Fibroblast of villous mesenchyme (primary cell): ENCODE measurements at regions not wholly inside any gene's neighbourhood (a gene's known extent, or its start where the extent isn't known, plus 50 kb on each side); places are given as distances from the start of the nearest gene placed in this dataset.

ENCODE experiments used
- DNase-seq: peaks from one replicate; pipeline ENCODE4 v3.0.0-alpha.2; 2010; ENCODE audit warnings: low read depth
- H3K4me3 ChIP-seq: 2 replicates; pipeline ENCODE4 v1.5.1; 2011; ENCODE audit warnings: low read depth, mild to moderate bottlenecking, low read length
- TF ChIP-seq, protein P1 (sequence below): IDR thresholded peaks from 2 replicates; pipeline ENCODE4 v1.5.1; 2012; ENCODE audit warnings: low read depth, mild to moderate bottlenecking, low read length; ENCODE audit not compliant: insufficient read depth

- TF ChIP-seq, protein P1, sequence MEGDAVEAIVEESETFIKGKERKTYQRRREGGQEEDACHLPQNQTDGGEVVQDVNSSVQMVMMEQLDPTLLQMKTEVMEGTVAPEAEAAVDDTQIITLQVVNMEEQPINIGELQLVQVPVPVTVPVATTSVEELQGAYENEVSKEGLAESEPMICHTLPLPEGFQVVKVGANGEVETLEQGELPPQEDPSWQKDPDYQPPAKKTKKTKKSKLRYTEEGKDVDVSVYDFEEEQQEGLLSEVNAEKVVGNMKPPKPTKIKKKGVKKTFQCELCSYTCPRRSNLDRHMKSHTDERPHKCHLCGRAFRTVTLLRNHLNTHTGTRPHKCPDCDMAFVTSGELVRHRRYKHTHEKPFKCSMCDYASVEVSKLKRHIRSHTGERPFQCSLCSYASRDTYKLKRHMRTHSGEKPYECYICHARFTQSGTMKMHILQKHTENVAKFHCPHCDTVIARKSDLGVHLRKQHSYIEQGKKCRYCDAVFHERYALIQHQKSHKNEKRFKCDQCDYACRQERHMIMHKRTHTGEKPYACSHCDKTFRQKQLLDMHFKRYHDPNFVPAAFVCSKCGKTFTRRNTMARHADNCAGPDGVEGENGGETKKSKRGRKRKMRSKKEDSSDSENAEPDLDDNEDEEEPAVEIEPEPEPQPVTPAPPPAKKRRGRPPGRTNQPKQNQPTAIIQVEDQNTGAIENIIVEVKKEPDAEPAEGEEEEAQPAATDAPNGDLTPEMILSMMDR: no peak
- no peak overlapping the region for H3K4me3 ChIP-seq
- no peak for DNase-seq
These were observed 110.1 kb upstream of the CLSTN2 start for GRCh38 chr3:139824864-139825263.

DNA sequence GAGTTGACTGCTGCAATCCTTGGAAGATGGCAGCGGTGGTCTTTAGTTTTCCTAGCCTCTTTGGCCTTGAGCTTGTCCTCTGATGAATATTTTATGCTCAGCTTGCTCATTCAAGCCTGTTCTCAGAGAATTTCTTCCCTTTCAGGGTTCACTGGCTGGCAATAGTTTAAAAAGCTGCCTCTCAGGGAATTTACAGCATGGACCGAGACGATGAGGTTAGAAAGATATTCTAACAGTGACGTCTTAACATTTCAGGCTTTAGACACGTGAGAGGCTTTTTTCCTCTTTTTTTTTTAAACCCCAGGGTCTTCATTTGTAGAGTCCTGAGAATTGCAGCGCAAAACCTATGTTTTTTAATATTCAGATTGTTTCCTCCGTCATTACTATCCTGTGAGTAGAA is 120.3 kb upstream of the CLSTN2 start:
- DNase-seq: no peak
- H3K4me3 ChIP-seq: no peak overlapping the region
- TF ChIP-seq, protein P1: no peak

DNA sequence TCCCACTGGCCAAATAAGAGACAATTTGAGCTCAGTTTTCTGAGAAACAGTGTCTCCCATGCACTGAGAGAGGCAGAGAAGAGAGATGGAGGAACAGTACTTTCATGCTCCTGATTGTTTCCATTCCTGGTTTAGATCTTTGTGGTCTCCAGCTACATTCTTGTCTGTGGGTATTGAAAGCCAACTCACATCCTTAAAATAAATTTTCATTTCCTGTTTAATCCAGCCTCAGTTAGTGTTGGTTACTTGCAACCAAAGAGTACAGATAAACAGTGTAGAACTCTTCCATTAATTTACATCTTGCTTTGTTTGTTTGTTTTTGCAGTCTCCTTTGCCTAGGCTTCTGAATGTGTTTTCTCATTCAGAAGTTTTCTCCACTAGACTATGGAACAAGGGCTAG is 123.7 kb upstream of the CLSTN2 start:
- TF ChIP-seq, protein P1: no peak
- no peak overlapping the region for H3K4me3 ChIP-seq
- peak; percentile 19 for DNase-seq

DNA sequence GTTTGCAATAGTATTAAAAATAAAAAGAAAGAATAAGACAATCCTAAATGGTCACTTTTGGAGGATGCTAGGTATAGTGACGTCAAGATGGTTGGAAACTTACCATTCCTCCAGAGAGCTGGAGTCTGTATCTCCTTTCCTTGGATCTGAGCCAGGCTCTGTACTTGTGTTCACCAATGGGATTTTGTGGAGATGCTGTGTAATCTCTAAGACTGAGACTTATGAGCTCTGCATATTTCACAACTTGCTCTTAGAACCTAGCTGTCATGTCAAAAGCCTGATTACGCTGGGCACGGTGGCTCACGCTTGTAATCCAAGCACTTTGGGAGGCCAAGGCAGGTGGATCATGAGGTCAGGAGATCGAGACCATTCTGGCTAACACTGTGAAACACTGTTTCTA is 126.8 kb upstream of the CLSTN2 start:
- TF ChIP-seq, protein P1: no peak
- DNase-seq: peak; percentile 13
- H3K4me3 ChIP-seq: no peak overlapping the region

DNA sequence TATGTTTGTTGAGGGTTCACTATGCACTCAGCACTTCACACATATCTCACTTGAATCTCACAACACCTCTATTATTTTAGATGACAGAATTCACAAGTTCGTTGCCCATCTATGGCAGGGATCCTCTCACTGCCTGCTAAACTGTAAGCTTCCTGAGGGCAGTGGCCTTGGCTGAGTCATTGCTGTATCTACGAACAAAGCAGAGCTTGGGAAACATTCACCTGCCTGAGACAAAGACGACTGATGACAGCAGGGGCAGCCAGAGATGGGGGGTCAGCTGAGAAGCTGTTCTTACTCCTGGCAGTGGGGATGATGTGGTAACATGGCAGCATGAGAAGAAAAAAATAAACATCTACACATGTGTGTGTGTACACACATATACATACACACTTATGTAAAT is 125.5 kb upstream of the NMNAT3 start:
- TF ChIP-seq, protein P1: no peak
- DNase-seq: no peak
- H3K4me3 ChIP-seq: no peak overlapping the region

DNA sequence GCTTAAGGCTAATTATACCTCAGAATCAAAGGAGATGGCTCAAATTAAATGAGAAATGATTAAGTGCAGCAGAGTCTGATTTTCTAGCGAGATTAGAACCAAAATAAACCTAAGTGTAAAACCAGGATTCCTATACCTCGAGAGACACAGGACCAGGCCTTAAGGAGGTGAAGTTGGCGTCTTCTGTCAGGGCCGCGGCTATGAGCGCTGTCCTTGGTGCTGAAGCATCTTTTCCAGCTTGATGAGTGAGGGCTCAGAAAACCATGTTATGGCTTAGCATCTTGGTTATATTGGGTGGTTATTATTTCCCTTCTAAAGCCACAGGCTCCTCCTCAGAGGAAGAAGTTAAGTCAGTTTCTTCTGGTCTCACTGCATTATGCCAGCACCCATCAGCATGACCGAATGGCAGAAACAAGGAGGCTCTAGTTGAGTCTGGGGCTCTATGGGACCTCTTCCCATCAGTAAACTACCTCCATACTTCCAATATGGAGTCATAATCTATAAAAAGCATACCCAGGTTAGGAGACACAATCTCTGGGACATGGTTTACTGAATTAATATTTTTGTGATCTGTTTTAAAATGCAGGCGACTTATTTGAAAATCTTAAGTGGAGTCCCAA is 120.1 kb upstream of the NMNAT3 start:
- no peak overlapping the region for H3K4me3 ChIP-seq
- peak; percentile 57 for DNase-seq
- TF ChIP-seq, protein P1: no peak
